ENCODE measurements at regions not wholly inside any gene's neighbourhood (a gene's known extent, or its start where the extent isn't known, plus 50 kb on each side); places are given as distances from the start of the nearest gene placed in this dataset.

DNA sequence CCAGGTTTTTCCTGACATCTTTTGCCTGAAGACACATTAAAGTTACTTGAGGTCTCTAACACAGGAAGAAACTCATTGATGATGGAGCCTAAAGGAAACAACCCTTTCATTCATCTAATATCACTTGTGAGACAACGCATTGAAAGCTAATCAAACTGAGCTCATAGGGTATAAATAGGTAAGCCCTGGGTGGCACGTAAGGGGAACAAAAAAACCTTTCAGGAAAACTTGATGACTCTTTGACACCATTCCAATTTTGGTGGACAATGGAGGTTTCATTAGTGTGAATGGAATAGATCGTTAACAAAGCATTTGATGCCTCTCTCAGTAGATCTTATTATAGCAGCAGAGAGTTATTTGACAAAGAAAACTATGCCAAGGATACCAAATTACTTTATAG is 80.7 kb upstream of the DUSP10 start:
- CTCF ChIA-PET: no interaction called here
- DNase-seq (ENCODE audit: extremely low spot score): no peak
- POLR2A ChIA-PET: no interaction called here
- no peak for TF ChIP-seq ZNF384 (IDR thresholded peaks at IDR 0.05)
- TF ChIP-seq SUZ12 (IDR thresholded peaks at IDR 0.05): no peak
- TF ChIP-seq BHLHE40 (IDR thresholded peaks at IDR 0.05; ENCODE audit: borderline replicate concordance): no peak
- no peak for TF ChIP-seq ELF4 (IDR thresholded peaks at IDR 0.05)
- no peak for TF ChIP-seq TARDBP (IDR thresholded peaks at IDR 0.05)

DNA sequence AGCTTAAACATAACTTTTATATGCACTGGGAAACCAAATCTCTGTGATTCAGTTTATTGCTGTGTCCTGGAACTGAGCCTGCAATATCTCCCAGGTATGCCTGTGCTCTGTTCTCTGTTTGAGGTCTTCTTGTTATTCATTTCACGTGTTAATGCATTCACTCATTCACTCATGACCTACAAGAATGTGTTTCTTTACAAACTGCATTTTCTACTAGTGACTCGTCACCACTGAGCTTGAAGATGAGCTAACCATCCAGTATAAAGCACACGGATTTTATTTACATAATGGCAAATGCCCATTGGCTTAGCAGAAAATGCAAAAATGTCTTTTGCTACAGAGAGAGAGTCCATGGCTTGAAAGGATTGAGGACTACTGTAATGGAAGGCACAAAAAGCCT is 75.0 kb upstream of the DUSP10 start:
- no peak for TF ChIP-seq TARDBP (IDR thresholded peaks at IDR 0.05)
- no peak for TF ChIP-seq FOXM1 (IDR thresholded peaks at IDR 0.05; ENCODE audit: borderline replicate concordance)
- TF ChIP-seq ARNT (IDR thresholded peaks at IDR 0.05): no peak
- no peak for TF ChIP-seq ZNF384 (IDR thresholded peaks at IDR 0.05)
- TF ChIP-seq SUZ12 (IDR thresholded peaks at IDR 0.05): no peak
- TF ChIP-seq NFRKB (IDR thresholded peaks at IDR 0.05): no peak
- TF ChIP-seq HDGF (IDR thresholded peaks at IDR 0.05; ENCODE audit: borderline replicate concordance): no peak
- TF ChIP-seq BHLHE40 (IDR thresholded peaks at IDR 0.05; ENCODE audit: borderline replicate concordance): no peak
- ChIA-PET CTCF (no interaction called here), POLR2A (no interaction called here)
- no peak for DNase-seq (ENCODE audit: extremely low spot score)

DNA sequence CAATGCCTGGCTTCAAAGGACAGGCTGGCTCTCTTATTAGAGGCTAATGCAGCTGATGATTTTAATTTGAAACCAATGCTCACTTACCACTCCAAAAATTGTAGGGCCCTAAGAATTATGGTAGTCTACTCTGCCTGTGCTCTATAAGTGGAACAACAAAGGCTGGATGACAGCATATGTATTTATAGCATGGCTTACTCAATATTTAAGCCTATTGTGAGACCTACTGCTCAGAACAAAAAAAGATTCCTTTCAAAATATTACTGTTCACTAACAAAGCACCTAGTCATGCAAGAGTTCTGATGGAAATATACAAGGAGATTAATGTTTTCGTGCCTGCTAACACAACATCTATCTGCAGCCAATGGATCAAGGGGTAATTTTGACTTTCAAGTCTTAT is 73.8 kb upstream of the DUSP10 start:
- ChIA-PET POLR2A (no interaction called here), CTCF (interaction anchor here (0.7 to 1.4 kb wide), 2 partner anchors 12 to 1028 kb away, joined by 3 read pairs; no protein-coding TSS in a partner anchor)
- DNase-seq (ENCODE audit: extremely low spot score): no peak
- TF ChIP-seq LEF1 (IDR thresholded peaks at IDR 0.05; ENCODE audit: borderline replicate concordance): no peak
- TF ChIP-seq BHLHE40 (IDR thresholded peaks at IDR 0.05; ENCODE audit: borderline replicate concordance): no peak
- TF ChIP-seq CTBP1 (IDR thresholded peaks at IDR 0.05; ENCODE audit: borderline replicate concordance): no peak
- TF ChIP-seq ELF4 (IDR thresholded peaks at IDR 0.05): no peak
- TF ChIP-seq NFRKB (IDR thresholded peaks at IDR 0.05): no peak
- TF ChIP-seq FOXA1 (IDR thresholded peaks at IDR 0.05): no peak
- TF ChIP-seq SP1 (IDR thresholded peaks at IDR 0.05): no peak
- no peak for TF ChIP-seq SUZ12 (IDR thresholded peaks at IDR 0.05)
- no peak for TF ChIP-seq L3MBTL2 (conservative IDR thresholded peaks at IDR 0.05)
- TF ChIP-seq ARNT (IDR thresholded peaks at IDR 0.05): no peak
- TF ChIP-seq TARDBP (IDR thresholded peaks at IDR 0.05): no peak

DNA sequence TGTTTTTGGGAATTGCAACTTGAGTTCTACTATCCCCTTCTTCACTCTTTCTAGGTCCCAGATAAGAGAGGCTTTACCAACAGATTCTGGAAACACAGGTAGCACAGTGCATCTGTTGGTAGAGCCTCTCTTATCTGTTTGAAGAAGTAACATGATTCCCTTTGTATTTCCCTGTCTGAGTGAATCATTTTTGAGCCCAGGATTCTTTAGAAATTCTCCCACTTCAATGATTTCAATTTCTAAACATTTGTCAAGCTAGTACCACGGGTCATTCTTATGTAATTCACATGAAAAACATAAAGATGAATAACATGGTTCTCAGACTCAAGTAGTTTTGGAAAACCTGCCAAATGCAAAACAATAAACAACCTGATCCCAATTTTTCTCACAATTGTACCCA is 72.0 kb upstream of the DUSP10 start:
- ChIA-PET CTCF (interaction anchor here (0.6 kb wide), 1 partner anchor 287 kb away, joined by 3 read pairs; no protein-coding TSS in a partner anchor), POLR2A (no interaction called here)
- no peak for TF ChIP-seq TARDBP (IDR thresholded peaks at IDR 0.05)
- TF ChIP-seq NFRKB (IDR thresholded peaks at IDR 0.05): no peak
- TF ChIP-seq FOXK2 (IDR thresholded peaks at IDR 0.05): no peak
- no peak for TF ChIP-seq BHLHE40 (IDR thresholded peaks at IDR 0.05; ENCODE audit: borderline replicate concordance)
- no peak for TF ChIP-seq CTBP1 (IDR thresholded peaks at IDR 0.05; ENCODE audit: borderline replicate concordance)
- TF ChIP-seq ARNT (IDR thresholded peaks at IDR 0.05): no peak
- no peak for TF ChIP-seq FOXA1 (IDR thresholded peaks at IDR 0.05)
- no peak for TF ChIP-seq HDGF (IDR thresholded peaks at IDR 0.05; ENCODE audit: borderline replicate concordance)

DNA sequence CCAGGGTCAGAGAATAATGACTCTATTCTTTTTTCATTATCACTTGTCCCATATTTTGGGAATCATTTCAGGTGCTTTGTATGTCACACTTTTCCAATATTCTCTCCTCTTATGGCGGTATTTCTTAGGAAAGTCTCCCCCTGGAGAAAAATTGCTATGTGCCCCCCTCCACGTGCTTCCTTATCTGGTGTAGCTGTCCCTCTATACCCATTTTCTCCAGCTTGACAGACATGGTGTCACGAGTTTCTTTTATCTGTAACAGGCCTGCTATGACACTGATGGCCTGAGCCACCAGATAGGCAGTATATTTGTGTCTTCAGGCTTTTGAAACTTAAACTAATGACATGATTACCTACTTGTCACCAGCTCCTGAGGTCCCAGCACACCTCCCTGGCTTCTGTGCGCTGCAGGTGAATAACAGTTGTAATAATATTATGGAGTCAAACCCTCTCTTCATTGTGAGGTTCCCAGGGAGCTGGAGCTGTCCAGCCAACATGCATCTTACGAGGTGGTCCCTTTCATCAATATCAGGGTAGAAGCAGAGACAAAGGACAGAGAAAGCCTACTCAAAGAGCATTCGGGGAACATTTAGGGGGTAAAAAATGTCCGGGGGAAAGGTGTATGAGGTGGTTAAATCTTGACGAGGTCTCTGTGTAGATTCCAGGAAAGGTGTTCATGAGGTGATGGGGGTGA is 71.2 kb upstream of the DUSP10 start:
- no peak for DNase-seq (ENCODE audit: extremely low spot score)
- POLR2A ChIA-PET: no interaction called here
- no peak for TF ChIP-seq ELF4 (IDR thresholded peaks at IDR 0.05)
- CTCF ChIA-PET: no interaction called here

More for the DNA sequence above, 72.0 kb upstream of the DUSP10 start:
- DNase-seq (ENCODE audit: extremely low spot score): no peak

DNA sequence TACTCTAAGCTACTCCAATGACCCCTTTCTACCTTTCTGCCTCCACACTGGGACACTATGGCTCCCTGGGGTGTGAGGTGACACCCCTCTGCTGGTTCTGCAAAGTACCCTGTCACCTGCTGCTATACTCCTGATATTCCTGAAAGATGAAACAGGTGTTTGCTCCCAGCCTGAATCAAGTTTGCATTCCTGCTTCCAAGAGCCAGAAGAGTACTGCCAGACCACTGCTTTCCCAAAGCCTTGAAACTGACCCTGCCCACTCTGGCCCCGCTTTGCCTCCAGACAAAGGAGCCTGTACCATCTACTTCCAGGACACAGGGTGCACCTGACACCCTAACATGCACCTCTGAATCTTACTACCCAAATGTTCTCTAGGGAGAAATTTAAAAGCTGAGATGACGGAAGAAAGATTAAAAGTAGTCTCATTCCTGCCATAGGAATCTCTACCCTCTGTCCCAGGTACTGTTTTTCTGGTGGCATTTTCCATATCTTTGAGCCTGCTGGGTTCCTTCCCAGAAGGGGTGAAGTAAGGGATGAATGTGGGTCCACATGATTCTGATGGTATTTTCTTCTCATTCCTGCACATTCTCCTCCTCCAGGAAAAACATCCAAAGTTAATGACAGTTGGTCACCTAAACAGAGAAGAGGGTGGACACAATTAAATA is 70.3 kb upstream of the DUSP10 start:
- ChIA-PET POLR2A (no interaction called here), CTCF (interaction anchor here (0.6 kb wide), 1 partner anchor 1182 kb away, joined by 3 read pairs; no protein-coding TSS in a partner anchor)
- TF ChIP-seq LEF1 (IDR thresholded peaks at IDR 0.05; ENCODE audit: borderline replicate concordance): no peak
- TF ChIP-seq CTBP1 (IDR thresholded peaks at IDR 0.05; ENCODE audit: borderline replicate concordance): no peak
- no peak for TF ChIP-seq L3MBTL2 (conservative IDR thresholded peaks at IDR 0.05)
- TF ChIP-seq SP1 (IDR thresholded peaks at IDR 0.05): no peak
- no peak for TF ChIP-seq FOXA1 (IDR thresholded peaks at IDR 0.05)
- no peak for TF ChIP-seq SUZ12 (IDR thresholded peaks at IDR 0.05)
- TF ChIP-seq ZNF384 (IDR thresholded peaks at IDR 0.05): no peak
- TF ChIP-seq ELF4 (IDR thresholded peaks at IDR 0.05): no peak
- TF ChIP-seq FOXM1 (IDR thresholded peaks at IDR 0.05; ENCODE audit: borderline replicate concordance): no peak
- DNase-seq (ENCODE audit: extremely low spot score): no peak

DNA sequence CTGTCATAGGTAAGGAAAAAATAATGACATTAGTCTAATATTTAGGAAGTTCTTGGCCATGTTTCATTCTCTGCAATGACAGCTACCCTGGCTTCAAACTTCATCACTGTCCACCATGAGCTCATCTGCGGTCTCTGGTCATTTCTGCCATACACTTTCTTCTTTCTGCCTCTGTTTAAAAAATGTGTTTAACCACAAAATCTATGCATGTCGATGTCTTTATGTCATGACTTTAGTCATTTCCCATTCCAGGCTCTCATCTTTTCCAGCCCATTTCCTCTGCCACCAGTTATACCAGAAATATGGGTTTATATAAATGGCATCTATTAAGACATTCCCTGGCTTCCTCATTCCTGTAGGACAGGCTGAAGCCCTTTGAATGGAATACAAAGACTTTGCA is 68.5 kb upstream of the DUSP10 start:
- DNase-seq (ENCODE audit: extremely low spot score): no peak
- POLR2A ChIA-PET: no interaction called here
- CTCF ChIA-PET: no interaction called here
- TF ChIP-seq LEF1 (IDR thresholded peaks at IDR 0.05; ENCODE audit: borderline replicate concordance) (no peak), L3MBTL2 (conservative IDR thresholded peaks at IDR 0.05) (no peak), BHLHE40 (IDR thresholded peaks at IDR 0.05; ENCODE audit: borderline replicate concordance) (no peak), SUZ12 (IDR thresholded peaks at IDR 0.05) (no peak)

DNA sequence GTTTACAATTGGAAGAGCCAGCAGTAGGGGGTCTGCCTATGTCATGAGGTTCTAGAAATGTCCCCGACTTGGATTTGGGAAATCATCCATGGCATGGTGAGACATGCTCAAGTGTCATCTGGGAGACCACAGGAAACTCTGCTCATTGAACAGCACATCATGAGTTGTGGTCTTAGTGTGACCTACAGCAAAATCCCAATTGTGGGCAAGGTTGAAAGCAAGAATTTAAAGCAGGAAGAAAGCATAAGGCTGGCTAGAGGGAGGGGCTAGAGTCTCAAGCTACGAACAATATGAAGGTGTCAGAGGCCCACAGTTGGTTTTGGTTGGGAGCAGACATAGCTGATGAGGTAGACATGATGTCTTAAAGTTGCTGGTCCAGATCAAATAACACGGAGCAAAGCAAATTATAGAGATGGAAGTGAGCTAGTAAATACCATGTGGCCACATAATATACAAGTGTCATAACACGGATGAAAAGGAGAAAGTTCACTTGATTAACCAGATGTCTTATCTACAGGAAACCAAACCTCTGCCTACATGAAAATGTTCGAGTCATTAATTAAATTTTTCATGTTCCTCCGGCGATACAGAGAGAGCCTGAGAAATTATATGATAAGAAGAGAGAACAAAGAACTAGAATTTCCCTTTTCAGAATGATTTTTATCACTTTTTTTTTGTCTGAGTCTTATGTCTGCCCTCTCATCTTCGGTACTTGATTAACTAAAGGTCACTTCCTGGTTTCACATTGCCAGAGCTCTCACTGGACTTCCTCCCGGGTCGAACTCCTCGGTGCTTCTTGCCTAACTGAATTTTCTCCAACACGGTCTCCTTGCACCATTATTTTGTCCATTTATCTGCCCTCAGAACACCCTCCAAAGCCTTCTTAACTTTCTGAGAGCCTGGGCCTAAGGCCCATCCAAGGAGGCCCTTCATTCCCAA is 67.5 kb upstream of the DUSP10 start:
- TF ChIP-seq L3MBTL2 (conservative IDR thresholded peaks at IDR 0.05): no peak
- no peak for TF ChIP-seq FOXM1 (IDR thresholded peaks at IDR 0.05; ENCODE audit: borderline replicate concordance)
- TF ChIP-seq CTBP1 (IDR thresholded peaks at IDR 0.05; ENCODE audit: borderline replicate concordance): no peak
- POLR2A ChIA-PET: interaction anchor here (1.0 kb wide), 1 partner anchor 25 kb away, joined by 3 read pairs; no protein-coding TSS in a partner anchor
- CTCF ChIA-PET: interaction anchor here (0.6 to 1.0 kb wide), 2 partner anchors 645 to 1222 kb away, joined by 3 to 4 read pairs; no protein-coding TSS in a partner anchor
- DNase-seq (ENCODE audit: extremely low spot score): no peak
